Heart right ventricle (tissue), 16 donors: ENCODE measurements at regions not wholly inside any gene's neighbourhood (a gene's known extent, or its start where the extent isn't known, plus 50 kb on each side); places are given as distances from the start of the nearest gene placed in this dataset.

Experiments used
- ATAC-seq, 8 donors: fragments of 200-7000 bp; cut with Tn5 transposase; one replicate each; pipeline ENCODE4 v1.9.1; 2020; ENCODE audit warnings: mild to moderate bottlenecking in 8 of 8, moderate library complexity in 8 of 8, moderate number of reproducible peaks in 1 of 8
- DNase-seq, 2 donors: peaks; one replicate each; pipeline ENCODE4 v3.0.0-alpha.2; 2020
- H3K27ac ChIP-seq, 10 donors: fragments of 200-600 bp; sonication (generic) in 2 of 10; one replicate each; pipeline versions ENCODE4 v1.5.0 to v1.8.0; 2020 to 2022; ENCODE audit warnings: mild to moderate bottlenecking in 3 of 10
- H3K27me3 ChIP-seq, 7 donors: fragments of 200-600 bp; one replicate each; pipeline ENCODE4 v1.8.0; 2021 to 2022; ENCODE audit warnings: mild to moderate bottlenecking in 2 of 7
- H3K36me3 ChIP-seq, 9 donors: fragments of 200-600 bp; sonication (generic) in 1 of 9; one replicate each; pipeline versions ENCODE4 v1.5.0 to v1.8.0; 2020 to 2022; ENCODE audit warnings: mild to moderate bottlenecking in 2 of 9
- H3K4me1 ChIP-seq, 9 donors: fragments of 200-600 bp; sonication (generic) in 1 of 9; one replicate each; pipeline versions ENCODE4 v1.5.0 to v1.8.0; 2020 to 2022; ENCODE audit warnings: mild to moderate bottlenecking in 4 of 9
- H3K4me3 ChIP-seq, 10 donors: fragments of 200-600 bp; sonication (generic) in 2 of 10; one replicate each; pipeline versions ENCODE4 v1.5.0 to v1.8.0; 2020 to 2022; ENCODE audit warnings: mild to moderate bottlenecking in 7 of 10, moderate library complexity in 2 of 10
- H3K9me3 ChIP-seq, 11 donors: fragments of 200-600 bp in 10 of 11; sonication (generic) in 2 of 11; one replicate each; pipeline versions ENCODE4 v1.5.0 to v1.8.0; 2013 to 2022; ENCODE audit warnings: mild to moderate bottlenecking in 2 of 11, control low read depth in 1 of 11, moderate library complexity in 1 of 11
- WGBS, 2 donors: extraction: QIAGEN DNeasy Blood & Tissue Kit; methylation state at CpG; one replicate each; pipeline ENCODE4 v1.1.7; 2013; ENCODE audit warnings: inconsistent platforms in 1 of 2; 5-methylcytosine and 5-hydroxymethylcytosine counted together
- intact Hi-C, 10 donors: fragments of 100-400 bp; cut with DNase I; formaldehyde crosslinking; loops; one replicate each; pipeline versions ENCODE4 v1.11.1 to v1.14.2; 2022
- TF ChIP-seq, protein P1 (sequence below), 9 donors: fragments of 200-600 bp; sonication (generic) in 2 of 9; IDR thresholded peaks; one replicate each; pipeline versions ENCODE4 v1.5.0 to v1.8.0; 2021 to 2022; ENCODE audit warnings: antibody characterized with exemption in 9 of 9, mild to moderate bottlenecking in 5 of 9, moderate library complexity in 1 of 9
- donor health status: Arrhythmogenic right ventricular cardiomyopathy.
- donor health status: ischemic (EF 13 %, LVEDD 7.1; RV severe dilation, severe dysfunction).
- donor health status: healthy with polysubstance abuse.
- donor health status: DM: no; HTN: yes; CAD: no.
- donor health status: DM: no; HTN: no; CAD: no.
- donor health status: ischemic (EF 25% LVEDD 6.9; RV normal size, moderate dysfunction).
- donor health status: ischemic (EF 25% LVEDD 5.7; RV mildly dilated, moderate dysfunction).
- donor health status: healthy.
- donor health status: DM: yes; HTN: yes; CAD: no.
- donor health status: Ischemic cardiomyopathy.
- donor health status: ischemic (EF 35%, LVEDD 5.7; RV mildly dilated, moderate dysfunction).
- donor health status: nonischemic (EF 11% LVEDD 7.7; RV severe dilation, severe dysfunction).
- donor health status: DM: yes; HTN: yes; CAD: no.
- donor health status: PGD.
- donor health status: ischemic (EF 29% LVEDD 5.4; RV normal size, mild dysfunction).
- donor health status: nonischemic (EF 23%, LVEDD 6.1; RV moderate dilation, normal function).

DNA sequence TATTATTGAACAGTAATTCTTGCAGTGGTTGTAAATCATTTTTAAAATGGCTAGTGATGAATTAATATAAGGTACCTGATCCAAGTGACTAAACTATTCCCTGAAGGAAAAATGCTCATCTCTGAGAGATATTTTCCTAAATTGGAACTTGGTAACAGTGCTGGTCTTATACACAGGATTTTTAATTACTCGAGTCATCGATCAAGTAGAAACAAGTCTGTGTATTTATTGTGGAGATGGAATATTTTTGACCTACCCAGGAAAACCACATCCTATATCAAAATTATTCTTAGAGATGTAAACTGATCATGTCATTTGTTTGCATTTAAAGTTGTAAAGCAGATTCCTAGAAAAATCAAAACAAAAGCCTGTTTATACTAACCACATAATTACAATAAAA is 166.9 kb downstream of the MOXD1 start:
- 94 to 99% methylated on average over 2 of the region's 2 CpGs for WGBS, 2 donors
- Histone ChIP-seq H3K4me3 (no peak overlapping the region), H3K4me1 (no peaks in the 10 kb centered on the region), H3K27ac (no peak overlapping the region), H3K27me3 (peaks cover 0 to 9% (median 0%) of the 10 kb centered on the region in 7 donors), H3K9me3 (no peaks in the 10 kb centered on the region), H3K36me3 (no peaks in the 10 kb centered on the region)
- intact Hi-C loops: no loop called here
- ATAC-seq (no peak), DNase-seq (no peak)
- TF ChIP-seq, protein P1, sequence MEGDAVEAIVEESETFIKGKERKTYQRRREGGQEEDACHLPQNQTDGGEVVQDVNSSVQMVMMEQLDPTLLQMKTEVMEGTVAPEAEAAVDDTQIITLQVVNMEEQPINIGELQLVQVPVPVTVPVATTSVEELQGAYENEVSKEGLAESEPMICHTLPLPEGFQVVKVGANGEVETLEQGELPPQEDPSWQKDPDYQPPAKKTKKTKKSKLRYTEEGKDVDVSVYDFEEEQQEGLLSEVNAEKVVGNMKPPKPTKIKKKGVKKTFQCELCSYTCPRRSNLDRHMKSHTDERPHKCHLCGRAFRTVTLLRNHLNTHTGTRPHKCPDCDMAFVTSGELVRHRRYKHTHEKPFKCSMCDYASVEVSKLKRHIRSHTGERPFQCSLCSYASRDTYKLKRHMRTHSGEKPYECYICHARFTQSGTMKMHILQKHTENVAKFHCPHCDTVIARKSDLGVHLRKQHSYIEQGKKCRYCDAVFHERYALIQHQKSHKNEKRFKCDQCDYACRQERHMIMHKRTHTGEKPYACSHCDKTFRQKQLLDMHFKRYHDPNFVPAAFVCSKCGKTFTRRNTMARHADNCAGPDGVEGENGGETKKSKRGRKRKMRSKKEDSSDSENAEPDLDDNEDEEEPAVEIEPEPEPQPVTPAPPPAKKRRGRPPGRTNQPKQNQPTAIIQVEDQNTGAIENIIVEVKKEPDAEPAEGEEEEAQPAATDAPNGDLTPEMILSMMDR (IDR thresholded peaks at IDR 0.05): no peak

DNA sequence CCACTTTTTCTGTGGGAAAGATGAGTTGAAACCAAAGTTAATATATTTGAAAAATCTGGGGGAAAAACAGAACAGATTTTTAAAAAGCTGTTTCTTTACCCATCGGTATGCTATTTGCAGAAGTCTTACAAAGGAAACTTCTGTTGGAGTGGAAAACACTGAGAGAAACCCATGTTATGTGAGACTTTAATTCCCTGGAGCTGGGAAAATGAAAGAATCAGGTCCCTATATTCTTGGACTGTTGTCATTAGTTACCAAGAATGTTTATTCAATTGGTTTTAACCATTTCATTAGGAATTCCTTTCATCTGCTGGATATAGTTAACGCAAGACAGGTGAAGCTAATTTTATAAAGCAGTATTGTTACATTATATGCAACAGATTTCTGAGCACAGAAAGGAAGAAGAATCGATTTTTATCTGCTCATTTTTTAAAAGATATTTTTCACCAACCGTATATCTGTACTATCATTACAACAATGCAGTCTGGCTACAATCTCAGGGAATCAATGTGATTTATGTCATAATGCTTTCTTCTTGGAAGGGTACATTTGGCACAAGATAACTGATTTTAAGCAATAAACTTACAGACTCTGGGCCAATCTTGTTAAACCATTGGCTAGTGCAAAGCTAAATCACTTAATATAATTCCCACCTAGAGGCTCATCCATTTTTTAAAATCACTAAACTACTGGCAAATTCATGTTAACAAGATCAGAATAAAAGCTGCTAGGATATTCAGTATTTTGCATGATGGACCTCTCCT is 170.0 kb downstream of the MOXD1 start:
- peaks cover 0 to 2% (median 0%) of the 10 kb centered on the region in 11 donors for H3K9me3 ChIP-seq
- H3K36me3 ChIP-seq: no peaks in the 10 kb centered on the region
- DNase-seq: no peak
- intact Hi-C loops: no loop called here
- no peak for ATAC-seq
- H3K27ac ChIP-seq: peak overlapping the region in 1 of 10 donors; percentile 27
- TF ChIP-seq, protein P1 (IDR thresholded peaks at IDR 0.05): no peak
- no peaks in the 10 kb centered on the region for H3K4me1 ChIP-seq
- 76 to 83% methylated on average over 4 of the region's 4 CpGs for WGBS, 2 donors
- peaks cover 0 to 4% (median 0%) of the 10 kb centered on the region in 7 donors for H3K27me3 ChIP-seq
- no peak overlapping the region for H3K4me3 ChIP-seq

DNA sequence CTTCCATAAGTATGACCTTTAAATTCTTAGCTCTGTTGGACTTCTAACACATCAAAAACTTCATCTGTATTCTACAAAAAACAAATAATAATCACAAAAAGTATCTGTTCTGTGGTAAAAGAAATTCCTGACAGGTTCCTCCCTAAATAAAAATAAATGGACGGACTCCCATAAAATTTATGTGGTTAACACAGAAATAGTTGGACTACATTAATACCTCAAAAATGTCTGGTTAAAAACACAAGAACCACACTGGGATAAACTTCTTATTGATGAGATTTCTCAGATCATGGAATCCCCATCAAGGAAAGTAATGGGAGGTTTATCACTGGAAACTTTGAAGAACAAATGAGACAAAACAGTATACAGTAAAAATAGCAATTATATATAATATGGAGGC is 172.4 kb downstream of the MOXD1 start:
- intact Hi-C loops: no loop called here
- DNase-seq (no peak), ATAC-seq (no peak)
- WGBS, 2 donors: 92 to 93% methylated on average over 1 of the region's 1 CpG
- Histone ChIP-seq H3K27ac (peak overlapping the region in 2 of 10 donors; percentile 10 to 17), H3K36me3 (no peaks in the 10 kb centered on the region), H3K9me3 (peaks cover 0 to 17% (median 0%) of the 10 kb centered on the region in 11 donors), H3K27me3 (no peaks in the 10 kb centered on the region), H3K4me3 (no peak overlapping the region), H3K4me1 (no peaks in the 10 kb centered on the region)
- TF ChIP-seq, protein P1 (IDR thresholded peaks at IDR 0.05): no peak

DNA sequence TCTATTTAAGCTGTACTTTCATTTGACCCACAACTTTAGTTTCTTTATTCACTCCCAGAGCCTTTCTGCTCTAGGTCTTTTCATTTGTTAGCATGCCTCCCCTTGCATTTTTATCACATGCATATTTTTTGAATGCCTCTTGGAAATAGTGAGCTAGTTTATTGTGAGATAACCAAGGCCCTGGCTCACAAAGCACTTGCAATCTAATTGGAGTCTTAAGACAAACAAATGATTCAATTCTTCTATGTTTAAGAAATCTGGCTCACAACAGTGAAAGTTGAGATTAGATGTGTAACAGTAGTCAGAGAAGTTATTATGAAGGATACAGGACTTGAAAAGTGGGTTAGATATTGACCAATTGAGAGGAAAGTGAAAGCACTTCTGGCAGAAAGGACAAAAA is 173.4 kb downstream of the MOXD1 start:
- intact Hi-C loops: no loop called here
- peak in 5 of 8 donors; percentile 8 to 72 (median 49) for ATAC-seq

More for the DNA sequence above, 173.4 kb downstream of the MOXD1 start:
- H3K36me3 ChIP-seq: no peaks in the 10 kb centered on the region
- no peak for DNase-seq
- H3K27ac ChIP-seq: peak overlapping the region in 2 of 10 donors; percentile 0 to 28
- H3K4me1 ChIP-seq: no peaks in the 10 kb centered on the region
- H3K9me3 ChIP-seq: peaks cover 0 to 17% (median 0%) of the 10 kb centered on the region in 11 donors
- no peak overlapping the region for H3K4me3 ChIP-seq
- TF ChIP-seq, protein P1 (IDR thresholded peaks at IDR 0.05): no peak
- no peaks in the 10 kb centered on the region for H3K27me3 ChIP-seq
